IgD-negative memory B cell (primary cell): ENCODE measurements at regions not wholly inside any gene's neighbourhood (a gene's known extent, or its start where the extent isn't known, plus 50 kb on each side); places are given as distances from the start of the nearest gene placed in this dataset.

Experiments used
- H3K27ac Mint-ChIP-seq, 3 donors: one replicate each; pipeline ENCODE4 v1.8.0; 2020 to 2022; ENCODE audit warnings: mild to moderate bottlenecking in 3 of 3, mixed read lengths in 3 of 3, moderate library complexity in 1 of 3
- H3K27me3 Mint-ChIP-seq: one replicate; pipeline ENCODE4 v1.8.0; 2021; ENCODE audit warnings: mixed read lengths
- H3K36me3 Mint-ChIP-seq: one replicate; pipeline ENCODE4 v1.8.0; 2020; ENCODE audit warnings: mild to moderate bottlenecking, mixed read lengths
- H3K4me1 Mint-ChIP-seq, 3 donors: one replicate each; pipeline ENCODE4 v1.8.0; 2020 to 2022; ENCODE audit warnings: mixed read lengths in 3 of 3, mild to moderate bottlenecking in 1 of 3
- H3K4me3 Mint-ChIP-seq, 4 donors: one replicate each; pipeline ENCODE4 v1.8.0; 2020 to 2022; ENCODE audit warnings: mild to moderate bottlenecking in 4 of 4, mixed read lengths in 4 of 4, moderate library complexity in 3 of 4
- H3K9me3 Mint-ChIP-seq, 3 donors: one replicate each; pipeline ENCODE4 v1.8.0; 2020 to 2021; ENCODE audit warnings: mixed read lengths in 3 of 3, mild to moderate bottlenecking in 1 of 3

DNA sequence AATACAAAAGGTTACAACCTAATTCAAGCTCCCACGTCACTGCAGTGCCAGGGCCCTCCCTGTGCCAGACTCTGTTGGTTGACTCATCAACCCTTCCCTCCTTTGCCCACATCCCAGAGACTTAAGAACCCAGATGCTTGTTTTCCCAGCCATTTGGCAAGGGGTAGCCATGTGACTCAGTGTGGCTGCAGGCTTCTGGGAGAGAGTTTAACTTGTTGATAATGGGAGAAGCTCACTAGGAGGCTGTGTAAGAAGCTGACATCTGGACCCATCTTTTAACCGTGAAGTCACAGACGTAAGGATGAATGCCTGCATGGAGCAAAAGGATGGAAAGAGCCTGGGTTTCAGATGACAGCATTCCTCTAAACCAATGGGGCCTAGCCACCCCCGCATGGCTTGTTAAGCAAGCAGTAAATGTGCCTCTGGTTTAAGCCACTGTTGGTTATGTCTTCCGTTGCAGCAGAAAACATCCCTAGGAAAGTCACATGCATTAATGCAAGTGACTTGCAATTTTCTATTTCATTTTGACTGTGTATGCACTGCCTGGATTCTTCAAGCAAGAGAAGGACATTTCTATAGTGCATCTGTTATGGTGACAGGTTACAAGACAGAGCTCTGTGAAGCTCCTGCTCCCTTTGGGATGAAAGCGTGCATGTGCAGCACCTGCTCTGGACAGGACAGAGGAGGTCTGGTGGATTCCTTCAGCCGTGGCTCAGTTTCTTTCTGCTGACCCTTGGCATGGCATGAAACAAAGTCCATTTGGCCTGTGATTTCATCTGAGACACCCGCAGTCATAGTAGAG, 57.5 kb upstream of the CREB5 start:
- H3K4me3 Mint-ChIP-seq = no peak overlapping the region
- H3K27me3 Mint-ChIP-seq = peaks cover 1% of the 10 kb centered on the region
- peaks cover 3% of the 10 kb centered on the region for H3K36me3 Mint-ChIP-seq
- H3K27ac Mint-ChIP-seq = no peak overlapping the region
- no peaks in the 10 kb centered on the region for H3K4me1 Mint-ChIP-seq
- H3K9me3 Mint-ChIP-seq = no peaks in the 10 kb centered on the region

DNA sequence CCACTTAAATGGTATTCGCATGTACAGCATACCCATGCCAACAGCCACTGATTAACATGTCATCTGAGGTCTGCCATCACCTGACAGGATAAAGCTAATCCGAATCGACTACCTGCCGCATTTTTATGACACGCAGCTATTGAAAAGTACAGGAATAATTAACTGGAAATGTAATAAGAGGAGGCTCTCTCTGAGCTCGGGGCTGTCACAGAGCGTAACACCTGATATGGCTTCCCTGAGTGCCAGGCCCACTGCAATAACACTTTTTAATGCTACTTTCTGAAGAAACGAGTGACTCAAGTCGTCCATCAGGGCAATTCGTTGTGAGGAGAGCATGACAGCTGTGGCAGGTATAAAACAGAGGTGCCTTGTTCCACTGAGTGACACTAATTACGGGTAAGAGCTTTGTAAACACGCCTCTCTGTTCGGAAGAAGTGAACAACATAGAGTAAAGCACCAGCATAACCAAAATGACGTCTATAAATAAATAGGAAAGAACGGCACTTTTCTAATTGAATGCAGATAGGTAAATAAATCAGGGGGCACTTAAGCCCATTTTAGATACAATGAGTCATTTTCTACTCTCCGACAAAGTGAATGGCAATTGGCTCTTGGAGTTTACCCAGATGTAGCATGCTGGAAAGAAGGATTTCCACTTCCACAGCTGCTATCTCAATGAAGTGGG, 56.5 kb upstream of the CREB5 start:
- peaks cover 0 to 1% (median 0%) of the 10 kb centered on the region in 3 donors for H3K4me1 Mint-ChIP-seq
- no peaks in the 10 kb centered on the region for H3K9me3 Mint-ChIP-seq
- H3K36me3 Mint-ChIP-seq = peaks cover 3% of the 10 kb centered on the region
- H3K27me3 Mint-ChIP-seq = no peaks in the 10 kb centered on the region
- H3K4me3 Mint-ChIP-seq = no peak overlapping the region
- no peak overlapping the region for H3K27ac Mint-ChIP-seq

DNA sequence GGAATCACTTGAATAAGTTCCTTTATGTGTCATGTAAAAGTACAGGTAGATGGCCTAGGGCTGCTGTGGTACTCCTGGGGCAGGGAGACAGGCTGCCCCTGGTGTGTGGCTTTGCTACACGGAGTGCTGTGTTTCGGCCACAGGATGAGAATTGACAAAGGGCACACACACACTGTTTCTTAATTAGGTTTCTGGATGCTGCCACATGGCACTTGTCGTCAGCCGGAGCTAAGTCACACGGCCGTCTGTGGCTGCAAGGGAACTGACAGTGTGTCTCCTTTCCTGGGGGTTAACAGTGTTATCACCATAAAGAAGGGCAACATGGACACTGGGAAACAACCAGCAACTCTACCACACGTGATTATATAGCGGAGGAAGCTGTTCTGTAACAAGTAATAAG, 55.7 kb upstream of the CREB5 start:
- no peak overlapping the region for H3K4me3 Mint-ChIP-seq
- H3K36me3 Mint-ChIP-seq = peaks cover 3% of the 10 kb centered on the region
- no peaks in the 10 kb centered on the region for H3K9me3 Mint-ChIP-seq
- no peak overlapping the region for H3K27ac Mint-ChIP-seq
- H3K27me3 Mint-ChIP-seq = no peaks in the 10 kb centered on the region
- peaks cover 0 to 1% (median 0%) of the 10 kb centered on the region in 3 donors for H3K4me1 Mint-ChIP-seq

DNA sequence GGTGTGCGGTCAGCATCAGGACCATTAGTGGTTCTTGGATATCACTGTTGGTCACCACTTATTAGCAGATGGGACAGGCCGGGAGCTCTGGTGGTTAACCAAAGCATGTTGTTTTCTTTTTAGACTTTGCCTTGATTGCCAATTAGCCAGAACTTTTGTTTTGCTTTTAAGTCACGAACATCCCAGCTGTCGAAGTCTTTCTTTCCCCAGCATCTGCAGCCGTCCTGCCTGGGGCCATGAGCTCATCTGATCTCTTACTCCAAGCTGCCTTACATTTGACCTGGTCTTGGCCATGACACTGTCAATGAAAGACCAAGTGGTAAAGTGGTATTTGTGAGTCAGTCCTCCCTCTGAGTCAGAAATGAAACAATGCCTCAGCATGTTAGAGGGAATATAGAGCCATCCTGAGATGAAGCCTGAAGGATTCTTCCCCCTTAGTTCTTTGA, 53.9 kb upstream of the CREB5 start:
- no peak overlapping the region for H3K4me3 Mint-ChIP-seq
- no peaks in the 10 kb centered on the region for H3K27me3 Mint-ChIP-seq
- peaks cover 0 to 3% (median 0%) of the 10 kb centered on the region in 3 donors for H3K4me1 Mint-ChIP-seq
- H3K27ac Mint-ChIP-seq = no peak overlapping the region
- H3K36me3 Mint-ChIP-seq = peaks cover 3% of the 10 kb centered on the region
- H3K9me3 Mint-ChIP-seq = no peaks in the 10 kb centered on the region

DNA sequence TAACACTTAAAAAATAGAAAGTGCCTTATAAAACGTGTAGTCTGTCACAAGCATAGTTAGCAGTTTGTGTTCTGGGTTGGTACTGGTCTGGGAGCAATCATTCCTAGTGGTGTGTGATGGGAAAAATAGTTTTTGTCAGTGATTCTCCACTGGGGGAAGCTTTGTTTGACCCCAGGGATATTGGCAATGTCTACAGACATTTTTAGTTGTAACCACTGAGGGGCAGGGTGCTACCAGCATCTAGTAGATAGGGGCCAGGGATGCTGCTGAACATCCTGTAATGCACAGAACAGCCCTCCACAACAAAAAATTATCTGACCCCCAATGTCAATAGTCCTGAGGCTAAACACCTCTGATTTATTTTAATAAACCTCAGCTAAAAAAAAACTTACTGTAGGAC, 51.6 kb upstream of the CREB5 start:
- Mint-ChIP-seq H3K4me3 (no peak overlapping the region), H3K27me3 (no peaks in the 10 kb centered on the region), H3K4me1 (peaks cover 0 to 3% (median 0%) of the 10 kb centered on the region in 3 donors), H3K36me3 (peaks cover 4% of the 10 kb centered on the region), H3K27ac (no peak overlapping the region), H3K9me3 (peaks cover 8 to 16% (median 9%) of the 10 kb centered on the region in 3 donors)

DNA sequence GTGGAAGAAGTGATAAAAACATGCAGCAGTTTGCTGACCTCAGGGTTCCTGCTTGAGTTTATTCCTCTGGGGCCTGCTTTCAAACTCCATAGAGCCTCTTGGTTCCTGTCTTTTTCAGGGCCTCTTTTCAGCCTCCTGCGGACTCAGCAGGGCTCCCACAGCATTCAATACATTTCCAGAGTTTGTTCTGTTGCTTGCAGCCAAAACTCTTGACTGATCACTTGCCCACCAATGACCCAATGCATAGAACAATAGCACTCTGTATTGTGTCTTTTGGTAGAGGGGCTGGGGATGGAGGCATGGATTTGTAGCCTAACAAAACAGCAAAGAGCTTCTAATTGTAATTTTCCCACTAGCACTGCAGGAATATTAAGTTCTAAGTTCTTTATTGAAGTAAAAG, 50.8 kb upstream of the CREB5 start:
- no peak overlapping the region for H3K27ac Mint-ChIP-seq
- no peaks in the 10 kb centered on the region for H3K27me3 Mint-ChIP-seq
- H3K4me3 Mint-ChIP-seq = no peak overlapping the region
- H3K36me3 Mint-ChIP-seq = peaks cover 4% of the 10 kb centered on the region
- peaks cover 0 to 3% (median 0%) of the 10 kb centered on the region in 3 donors for H3K4me1 Mint-ChIP-seq
- peaks cover 8 to 16% (median 9%) of the 10 kb centered on the region in 3 donors for H3K9me3 Mint-ChIP-seq

DNA sequence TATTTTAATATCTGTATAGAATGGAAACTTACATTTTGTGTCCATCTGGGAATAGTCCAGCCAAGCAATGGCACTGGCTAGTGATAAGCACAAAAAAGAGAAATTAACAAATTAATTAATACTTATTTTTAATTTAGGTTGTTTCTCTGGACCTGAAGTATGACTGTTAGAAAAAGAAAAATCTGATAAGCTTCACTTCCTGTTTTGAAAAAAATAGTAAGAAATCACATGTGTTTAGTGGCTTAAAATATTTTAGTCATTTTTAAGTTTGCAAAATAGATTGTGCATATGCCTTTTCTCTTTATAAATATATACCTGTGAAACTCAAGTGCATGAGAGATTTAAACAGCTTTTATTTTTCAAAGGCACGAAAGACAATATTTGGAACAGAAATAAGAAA, 50.1 kb upstream of the CREB5 start:
- no peak overlapping the region for H3K27ac Mint-ChIP-seq
- H3K36me3 Mint-ChIP-seq = peaks cover 4% of the 10 kb centered on the region
- peaks cover under 1% of the 10 kb centered on the region for H3K27me3 Mint-ChIP-seq
- peaks cover 0 to 3% (median 0%) of the 10 kb centered on the region in 3 donors for H3K4me1 Mint-ChIP-seq
- peaks cover 8 to 16% (median 9%) of the 10 kb centered on the region in 3 donors for H3K9me3 Mint-ChIP-seq
- no peak overlapping the region for H3K4me3 Mint-ChIP-seq
